Right ventricle myocardium superior (tissue), 1 donor: ENCODE measurements at regions not wholly inside any gene's neighbourhood (a gene's known extent, or its start where the extent isn't known, plus 50 kb on each side); places are given as distances from the start of the nearest gene placed in this dataset.
"Not testable (repeated sequence)": the region's sequence is repeated elsewhere in the genome, so short reads cannot be mapped to it uniquely, and the experiment has no call there.

ENCODE experiments used
- ATAC-seq: fragments of 200-7000 bp; cut with Tn5 transposase; one replicate; pipeline ENCODE4 v1.9.1; 2020; ENCODE audit warnings: mild to moderate bottlenecking; ENCODE audit not compliant: poor library complexity
- DNase-seq: peaks from one replicate; pipeline ENCODE4 v3.0.0-alpha.2; 2020
- intact Hi-C: fragments of 100-400 bp; cut with DNase I; formaldehyde crosslinking; loops from one replicate; pipeline ENCODE4 v1.11.2; 2022
- donor health status: DM: no; HTN: yes; CAD: no; lungs with severe emphysema.

GRCh38 chr3:75840160-75840559, 54.8 kb upstream of the ZNF717 start:
- DNase-seq, intact Hi-C loops, ATAC-seq: not testable (repeated sequence)

DNA sequence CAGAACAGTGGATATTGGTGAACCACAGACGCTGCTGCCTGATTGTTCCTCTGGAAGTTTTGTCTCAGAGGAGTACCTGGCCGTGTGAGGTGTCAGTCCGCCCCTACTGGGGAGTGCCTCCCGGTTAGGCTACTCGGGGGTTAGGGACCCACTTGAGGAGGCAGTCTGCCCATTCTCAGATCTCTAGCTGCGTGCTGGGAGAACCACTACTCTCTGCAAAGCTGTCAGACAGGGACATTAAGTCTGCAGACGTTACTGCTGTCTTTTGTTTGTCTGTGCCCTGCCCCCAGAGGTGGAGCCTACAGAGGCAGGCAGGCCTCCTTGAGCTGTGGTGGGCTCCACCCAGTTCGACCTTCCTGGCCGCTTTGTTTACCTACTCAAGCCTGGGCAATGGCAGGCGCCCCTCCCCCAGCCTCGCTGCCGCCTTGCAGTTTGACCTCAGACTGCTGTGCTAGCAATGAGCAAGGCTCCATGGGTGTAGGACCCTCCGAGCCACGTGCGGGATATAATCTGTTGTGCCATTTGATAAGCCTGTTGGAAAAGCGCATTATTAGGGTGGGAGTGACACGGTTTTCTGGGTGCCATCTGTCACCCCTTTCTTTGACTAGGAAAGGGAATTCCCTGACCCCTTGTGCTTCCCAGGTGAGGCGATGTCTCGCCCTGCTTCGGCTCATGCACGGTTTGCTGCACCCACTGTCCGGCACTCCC, 65.1 kb upstream of the ZNF717 start:
- intact Hi-C loops, ATAC-seq, DNase-seq: not testable (repeated sequence)

DNA sequence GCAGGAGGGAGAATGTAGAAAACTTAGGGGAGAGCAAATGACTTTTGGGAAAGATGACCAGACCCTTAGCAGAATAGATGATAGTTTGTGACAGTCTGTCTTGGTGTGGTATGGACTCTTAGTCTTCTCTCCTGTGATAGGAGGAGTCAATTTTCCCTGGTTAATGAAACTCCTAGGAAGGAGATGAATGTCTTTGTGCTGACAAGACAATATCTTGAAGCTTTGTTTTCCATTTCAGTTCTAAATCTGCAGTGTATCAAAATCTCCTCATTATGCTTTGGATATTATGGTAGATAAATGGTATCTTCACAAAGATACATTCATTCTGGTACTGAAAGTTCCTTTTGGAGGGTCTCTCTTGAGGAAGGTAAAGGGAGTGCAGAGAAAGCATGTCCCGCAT, 77.8 kb upstream of the ZNF717 start:
- intact Hi-C loops, result no loop called here

DNA sequence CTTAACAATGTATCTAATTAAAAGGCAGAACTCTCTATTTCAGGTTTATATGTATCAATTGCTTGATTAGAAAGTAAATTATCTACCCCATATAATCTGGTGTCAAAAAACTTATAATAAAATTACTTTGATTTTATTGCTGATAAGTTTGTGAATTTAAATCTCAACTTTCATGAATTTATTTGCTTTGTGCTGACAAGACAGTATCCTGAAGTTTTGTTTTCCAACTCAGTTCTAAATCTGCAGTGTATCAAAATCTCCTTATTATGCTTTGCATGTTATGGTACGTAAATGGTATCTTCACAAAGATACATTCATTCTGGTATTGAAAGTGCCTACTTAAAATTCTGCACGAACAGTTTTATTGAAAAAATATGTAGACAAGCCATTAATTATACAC, 78.5 kb upstream of the ZNF717 start:
- intact Hi-C loops, result no loop called here
- DNase-seq (no peak), ATAC-seq (no peak)

More for the DNA sequence above, 77.8 kb upstream of the ZNF717 start:
- no peak for ATAC-seq
- DNase-seq, result no peak

DNA sequence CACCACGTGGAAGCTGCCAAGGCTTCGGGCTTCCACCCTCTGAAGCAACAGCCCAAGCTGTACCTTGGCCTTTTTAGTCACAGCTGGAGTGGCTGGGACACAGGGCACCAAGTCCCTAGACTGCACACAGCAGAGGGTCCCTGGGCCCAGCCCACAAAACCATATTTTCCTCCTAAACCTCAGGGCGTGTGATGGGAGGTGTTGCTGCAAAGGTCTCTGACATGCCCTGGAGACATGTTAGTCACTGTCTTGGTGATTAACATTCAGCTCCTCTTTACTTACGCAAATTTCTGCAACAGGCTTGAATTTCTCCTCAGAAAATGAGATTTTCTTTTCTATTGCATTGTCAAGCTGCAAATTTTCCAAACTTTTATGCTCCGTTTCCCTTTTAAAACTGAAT, 98.4 kb upstream of the ZNF717 start:
- intact Hi-C loops, DNase-seq: not testable (repeated sequence)

GRCh38 chr3:75886971-75887526, 101.7 kb upstream of the ZNF717 start:
- ATAC-seq (no peak), DNase-seq (no peak)
- intact Hi-C loops, result no loop called here

More for the DNA sequence above, 98.4 kb upstream of the ZNF717 start:
- not testable (repeated sequence) for ATAC-seq

DNA sequence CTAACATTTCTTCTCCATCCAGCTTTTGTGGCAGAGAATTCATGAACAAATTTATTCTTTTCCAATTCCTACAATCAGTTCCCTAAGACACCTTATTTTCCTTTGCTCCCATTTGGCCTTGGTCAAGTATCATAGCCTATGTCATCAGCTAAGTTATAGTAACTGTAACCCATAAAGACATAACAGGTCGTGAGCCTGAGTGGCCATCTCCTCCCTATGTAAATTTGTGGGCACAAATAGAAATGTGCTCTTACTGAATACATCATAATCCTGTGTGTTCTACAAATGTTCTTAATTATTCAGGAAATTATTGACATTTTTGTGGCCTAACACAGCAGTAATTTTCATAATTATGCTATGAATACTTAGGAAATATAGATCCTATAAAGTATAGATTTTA, 108.9 kb upstream of the ZNF717 start:
- DNase-seq (no peak), ATAC-seq (no peak)
- intact Hi-C loops, result no loop called here

DNA sequence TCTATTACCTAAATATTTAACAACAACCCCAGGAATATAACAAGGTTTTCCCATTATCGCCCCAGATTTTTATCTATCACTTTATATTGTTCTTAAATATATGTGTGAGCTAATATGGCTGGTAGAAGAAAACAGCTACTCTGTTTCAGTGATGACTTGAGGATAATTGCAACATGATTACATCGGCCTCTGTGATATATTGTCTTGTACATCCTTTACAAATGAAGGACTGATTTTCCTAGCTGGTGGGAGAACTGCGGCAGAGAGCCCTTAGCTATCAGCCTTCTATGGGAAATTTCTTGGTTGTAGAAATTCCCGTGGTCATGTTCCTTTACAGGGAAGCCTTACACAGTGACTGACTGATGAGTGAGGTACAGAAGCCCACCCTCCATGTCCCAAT, 110.9 kb upstream of the ZNF717 start:
- no peak for ATAC-seq
- no peak for DNase-seq
- intact Hi-C loops, result no loop called here

GRCh38 chr3:75901446-75901845, 116.1 kb upstream of the ZNF717 start:
- ATAC-seq, DNase-seq, intact Hi-C loops: not testable (repeated sequence)

- intact Hi-C loops, result no loop called here
- no peak for DNase-seq
- ATAC-seq, result no peak
Observed at GRCh38 chr3:75906555-75907112, 121.3 kb upstream of the ZNF717 start.

- intact Hi-C loops, result no loop called here
Observed at GRCh38 chr3:75913800-75914350, 128.5 kb upstream of the ZNF717 start.

GRCh38 chr3:75914741-75915140, 129.4 kb upstream of the ZNF717 start:
- ATAC-seq, DNase-seq, intact Hi-C loops: not testable (repeated sequence)

More at GRCh38 chr3:75913800-75914350, 128.5 kb upstream of the ZNF717 start:
- DNase-seq (no peak), ATAC-seq (no peak)

- intact Hi-C loops, result no loop called here
- DNase-seq (no peak), ATAC-seq (no peak)
Observed at GRCh38 chr3:75938921-75939320, 153.6 kb upstream of the ZNF717 start.

- ATAC-seq, result no peak
- intact Hi-C loops, result no loop called here
- DNase-seq, result no peak
Observed at GRCh38 chr3:75951941-75952340, 166.6 kb upstream of the ZNF717 start.

DNA sequence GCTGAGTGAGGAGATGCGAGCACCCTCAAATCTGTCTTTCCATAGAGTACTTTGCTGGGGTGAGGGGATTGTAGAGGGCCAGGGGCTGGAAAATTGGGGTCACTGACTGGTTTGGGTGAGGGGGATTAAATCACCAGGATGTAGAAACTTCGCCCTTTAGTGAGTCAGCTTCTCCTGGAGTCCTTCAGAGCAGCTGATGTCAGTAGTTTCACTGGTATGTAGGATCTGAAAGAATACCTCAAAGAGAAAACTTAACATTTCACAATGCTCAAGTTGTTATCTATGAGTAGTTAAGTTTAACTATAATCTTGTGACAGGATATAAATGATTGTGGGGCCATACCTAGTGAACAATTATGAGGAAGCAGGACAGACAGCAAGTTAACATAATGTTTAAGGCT, 174.7 kb upstream of the ZNF717 start:
- ATAC-seq, intact Hi-C loops, DNase-seq: not testable (repeated sequence)

DNA sequence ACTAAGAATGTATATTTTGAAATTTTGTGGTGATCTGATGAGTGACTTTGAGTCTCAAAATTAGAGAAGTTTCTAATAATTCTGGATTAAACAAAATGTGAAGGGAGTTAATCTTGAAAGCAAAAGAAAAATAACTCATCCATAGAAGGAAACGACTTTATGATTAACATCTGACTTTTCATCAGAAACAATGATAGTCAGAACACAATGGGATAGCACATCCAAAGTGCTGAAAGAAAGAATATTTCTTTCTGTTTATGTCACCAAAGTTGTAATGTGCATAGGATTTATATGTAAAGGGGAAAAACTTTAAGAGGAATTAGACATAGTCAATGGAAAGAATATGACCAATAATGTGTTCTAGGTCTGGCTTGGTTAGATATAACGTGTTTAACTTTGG, 176.7 kb upstream of the ZNF717 start:
- DNase-seq, intact Hi-C loops, ATAC-seq: not testable (repeated sequence)

GRCh38 chr3:75967071-75967470, 181.7 kb upstream of the ZNF717 start:
- no peak for DNase-seq
- intact Hi-C loops, result no loop called here
- no peak for ATAC-seq

DNA sequence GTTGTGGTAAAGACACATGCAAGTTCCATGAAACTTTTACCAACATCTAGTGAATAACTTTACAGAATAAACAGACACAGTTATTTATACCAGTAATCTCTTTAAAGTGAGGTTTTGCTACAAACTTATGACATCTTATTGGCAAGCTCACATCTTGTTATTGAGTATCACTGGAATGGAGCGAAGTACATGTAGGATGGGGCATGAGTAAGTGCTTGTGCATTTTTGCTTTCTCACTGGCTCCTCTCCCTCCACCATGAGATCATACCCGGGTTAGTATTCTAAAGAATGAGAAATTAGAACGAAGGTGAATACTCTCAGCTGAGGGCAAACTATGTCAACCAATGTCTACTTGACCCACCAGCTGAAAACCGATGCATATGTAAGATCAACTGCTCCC, 193.3 kb upstream of the ZNF717 start:
- intact Hi-C loops, result no loop called here
- ATAC-seq (no peak), DNase-seq (no peak)

- intact Hi-C loops, result no loop called here
- DNase-seq (no peak), ATAC-seq (no peak)
Observed at GRCh38 chr3:75981401-75981800, 196.1 kb upstream of the ZNF717 start.

- no peak for DNase-seq
Observed at GRCh38 chr3:75982151-75982550, 196.8 kb upstream of the ZNF717 start.

More at GRCh38 chr3:75982151-75982550, 196.8 kb upstream of the ZNF717 start:
- intact Hi-C loops, result no loop called here
- no peak for ATAC-seq
